GM21786 (cell line): ENCODE measurements at regions not wholly inside any gene's neighbourhood (a gene's known extent, or its start where the extent isn't known, plus 50 kb on each side); places are given as distances from the start of the nearest gene placed in this dataset.
"Not testable (repeated sequence)": the region's sequence is repeated elsewhere in the genome, so short reads cannot be mapped to it uniquely, and the experiment has no call there.

Experiments used
- ATAC-seq: cut with Tn5 transposase; IDR thresholded peaks from one replicate; pipeline ENCODE4 v1.9.1; 2021; ENCODE audit not compliant: unreplicated experiment

DNA sequence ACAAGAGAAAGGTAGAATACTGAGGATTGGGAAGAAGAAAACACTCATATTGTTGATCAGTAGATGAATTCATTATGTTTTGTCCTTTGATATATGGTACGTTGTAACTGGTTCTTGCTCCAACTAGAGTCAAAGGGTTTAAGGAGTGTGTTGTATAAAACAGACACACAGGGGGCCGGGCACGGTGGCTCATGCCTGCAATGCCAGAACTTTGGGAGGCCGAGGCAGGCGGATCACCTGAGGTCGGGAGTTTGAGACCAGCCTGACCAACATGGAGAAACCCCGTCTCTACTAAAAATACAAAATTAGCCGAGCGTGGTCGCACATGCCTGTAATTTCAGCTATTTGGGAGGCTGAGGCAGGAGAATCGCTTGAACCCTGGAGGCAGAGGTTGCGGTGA, 1624.0 kb upstream of the AGA start:
- not testable (repeated sequence) for ATAC-seq

DNA sequence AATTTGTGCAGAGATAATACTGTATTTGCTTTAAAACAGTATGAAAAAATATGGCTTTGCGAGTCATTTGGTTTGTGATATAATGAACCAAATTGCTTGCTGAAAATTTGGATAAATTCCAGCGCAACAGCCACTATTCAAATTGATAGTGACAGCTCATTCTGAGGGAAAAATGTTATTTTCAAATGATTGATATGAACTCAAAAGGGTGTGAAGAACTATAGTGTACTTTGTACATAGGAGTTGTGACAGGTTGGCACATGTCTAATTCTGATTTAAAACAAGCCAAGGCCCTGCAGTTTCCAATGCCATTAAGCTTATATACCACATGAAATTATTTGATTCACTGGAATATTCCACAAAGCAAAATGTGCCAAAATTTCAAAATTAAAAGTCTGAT, 1628.9 kb upstream of the AGA start:
- no peak for ATAC-seq

DNA sequence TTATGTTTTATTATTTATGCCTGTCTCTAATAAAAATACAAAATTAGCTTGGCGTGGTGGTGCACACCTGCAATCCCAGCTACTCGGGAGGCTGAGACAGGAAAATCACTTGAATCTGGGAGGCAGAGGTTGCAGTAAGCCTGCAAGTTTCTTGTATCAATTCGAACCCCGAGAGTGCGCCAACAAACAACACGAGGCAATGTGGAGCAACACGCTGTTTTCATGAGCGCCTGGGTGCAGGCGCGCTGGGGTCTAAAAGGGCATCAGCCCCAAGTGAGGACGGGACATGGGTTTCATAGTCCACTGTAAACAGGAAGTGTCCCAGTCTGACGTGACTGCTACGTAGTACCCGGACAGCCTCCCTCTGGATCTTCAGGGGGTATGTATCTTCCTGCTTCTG, 1634.6 kb upstream of the AGA start:
- no peak for ATAC-seq

DNA sequence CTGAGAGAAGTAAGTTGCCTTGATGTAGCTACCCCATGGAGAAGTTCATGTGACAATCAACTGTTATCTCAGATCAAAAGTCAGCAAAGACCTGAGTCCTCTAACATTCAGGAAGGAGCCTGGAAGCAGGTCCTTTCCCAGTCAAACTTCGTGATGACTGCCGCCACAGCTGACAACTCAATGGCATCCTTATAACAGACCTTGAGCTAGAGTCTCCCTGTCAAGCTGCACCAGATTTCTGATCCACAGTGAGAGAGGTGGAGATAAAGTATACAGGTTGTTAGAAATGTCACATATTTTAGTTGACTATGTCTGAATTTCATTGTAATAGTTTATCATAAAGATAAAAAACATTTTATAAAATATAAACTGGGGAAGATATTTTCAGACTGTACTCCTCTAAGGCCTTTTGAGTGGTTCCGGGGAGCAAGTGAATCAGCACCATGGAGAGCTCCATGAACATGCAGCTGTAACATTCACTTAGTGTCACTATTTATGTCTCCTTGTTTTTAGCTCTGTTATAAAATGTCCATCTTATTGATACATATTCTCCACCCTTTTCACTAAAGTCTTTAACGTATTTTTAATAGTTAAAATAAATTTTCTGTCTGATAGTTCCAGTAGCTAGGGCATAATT, 1653.5 kb upstream of the AGA start:
- no peak for ATAC-seq

DNA sequence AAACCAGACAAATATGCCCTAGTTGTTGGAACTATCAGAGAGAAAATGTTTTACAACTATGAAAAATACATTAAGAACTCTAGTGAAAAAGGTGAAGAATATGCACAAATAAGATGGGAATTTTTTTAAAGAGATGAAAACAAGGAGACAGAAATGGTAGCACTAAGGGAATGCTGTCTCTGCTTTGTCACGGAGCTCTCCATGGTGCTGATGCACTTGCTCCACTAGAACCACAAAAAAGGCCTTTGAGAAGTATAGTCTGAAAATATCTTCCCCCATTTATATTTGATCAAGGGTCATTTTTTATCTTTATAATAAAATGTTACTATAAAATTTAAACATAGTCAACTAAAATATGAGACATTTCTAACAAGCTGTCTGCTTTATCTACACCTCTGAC, 1655.5 kb upstream of the AGA start:
- no peak for ATAC-seq

DNA sequence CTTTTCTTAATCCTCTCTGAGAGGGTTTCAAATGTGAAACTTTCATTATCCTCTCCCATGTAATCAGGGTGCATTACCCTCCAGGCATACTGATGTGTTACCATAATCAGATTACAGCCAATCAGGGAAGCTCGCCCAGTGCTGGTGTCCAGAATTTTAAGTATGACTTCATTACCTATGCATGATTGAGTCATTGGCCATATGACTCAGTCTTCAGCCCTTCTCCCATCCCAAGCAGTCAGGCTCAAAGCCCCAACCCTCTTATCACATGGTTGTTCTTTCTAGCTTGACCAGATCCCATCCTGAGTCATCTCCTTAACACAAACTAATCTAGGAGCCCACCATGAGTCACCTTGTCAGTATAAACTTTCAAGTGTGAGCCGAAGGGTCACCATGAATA, 1668.1 kb upstream of the AGA start:
- no peak for ATAC-seq

DNA sequence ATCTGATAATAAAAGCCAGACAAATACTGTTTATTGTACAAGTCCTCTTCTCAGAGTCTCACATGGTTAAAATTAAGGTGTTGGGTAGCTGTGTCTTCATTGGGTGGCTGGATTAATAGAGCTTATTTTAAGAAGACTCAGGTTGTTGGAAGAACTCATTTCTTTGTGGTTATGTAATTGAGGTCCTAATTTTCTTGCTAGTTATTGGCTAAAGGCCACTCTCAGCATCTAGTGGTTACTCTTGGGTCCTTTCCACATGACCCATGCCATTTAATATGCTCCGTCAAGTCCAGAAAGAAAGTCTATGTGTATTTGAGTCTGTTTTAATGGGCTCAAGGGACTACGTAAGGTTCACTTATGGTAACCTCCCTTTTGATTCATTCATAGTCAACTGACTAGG, 1668.6 kb upstream of the AGA start:
- ATAC-seq = no peak

DNA sequence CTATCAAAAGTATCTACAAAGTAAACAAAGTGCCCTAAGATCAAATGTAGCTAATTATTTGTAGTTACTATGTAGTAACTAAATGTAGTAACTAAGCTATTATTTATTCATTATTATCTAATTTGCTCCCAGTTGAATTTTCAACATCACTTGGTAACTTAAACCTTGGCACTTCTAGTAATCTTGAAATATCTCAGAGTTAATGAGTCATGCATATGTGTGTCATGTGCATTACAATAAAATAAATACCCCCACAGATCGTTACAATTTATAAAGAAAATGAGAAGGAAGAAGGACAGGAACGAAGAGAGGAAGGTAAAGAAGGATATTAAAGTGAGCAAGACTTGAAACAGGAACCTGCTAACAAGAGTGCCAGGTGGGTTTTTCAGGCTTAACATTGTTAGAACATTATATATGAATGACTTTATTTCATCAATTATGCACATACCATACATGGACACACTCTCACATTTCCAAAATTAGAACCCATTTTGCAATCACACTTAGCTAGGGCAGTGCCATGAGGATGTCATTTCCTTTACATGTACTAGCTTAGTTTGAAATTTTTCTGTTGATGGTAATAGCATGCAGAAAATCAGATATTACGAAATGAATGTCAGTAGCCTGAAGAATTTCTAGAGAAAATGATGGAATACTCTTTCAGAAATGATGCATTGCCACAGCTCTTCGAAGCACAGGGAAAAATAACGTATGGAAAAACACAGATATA, 1670.4 kb upstream of the AGA start:
- no peak for ATAC-seq

DNA sequence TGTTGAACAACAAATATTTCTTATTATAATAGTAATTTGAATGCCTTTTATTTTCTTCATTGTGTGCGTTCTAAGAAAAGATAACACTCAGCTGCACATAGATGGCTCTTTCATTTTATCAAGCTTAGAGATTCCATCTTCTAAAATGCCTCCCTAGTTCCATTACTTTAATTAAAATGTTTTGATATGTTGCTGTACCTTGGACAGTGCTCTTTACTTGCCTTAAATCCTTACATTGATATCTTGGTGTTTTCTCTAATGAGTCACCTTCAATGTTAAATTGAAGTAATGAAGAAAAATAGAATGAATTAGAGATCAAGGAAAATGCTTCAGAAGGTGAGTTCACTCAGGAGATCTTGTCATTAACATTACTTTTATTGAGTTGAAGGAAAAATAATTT, 1672.4 kb upstream of the AGA start:
- no peak for ATAC-seq

DNA sequence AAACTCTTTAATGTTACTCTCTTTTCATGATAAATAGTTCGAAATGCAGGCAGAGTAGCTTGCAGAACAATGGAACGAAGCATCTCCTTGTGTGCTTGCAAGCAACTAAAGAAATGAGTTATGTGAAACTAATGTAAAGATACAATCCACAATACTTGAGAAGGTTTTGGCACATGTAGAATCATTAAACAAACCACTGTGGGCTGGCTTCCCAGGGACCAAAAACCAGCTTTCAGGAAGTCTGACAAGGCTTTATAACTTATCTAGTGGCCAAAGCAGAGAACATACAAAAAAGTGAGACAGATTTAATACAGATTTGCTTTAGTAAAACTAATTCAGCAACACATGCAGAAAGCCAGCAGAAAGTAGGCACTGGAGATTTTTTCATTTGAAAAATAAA, 1673.8 kb upstream of the AGA start:
- no peak for ATAC-seq

DNA sequence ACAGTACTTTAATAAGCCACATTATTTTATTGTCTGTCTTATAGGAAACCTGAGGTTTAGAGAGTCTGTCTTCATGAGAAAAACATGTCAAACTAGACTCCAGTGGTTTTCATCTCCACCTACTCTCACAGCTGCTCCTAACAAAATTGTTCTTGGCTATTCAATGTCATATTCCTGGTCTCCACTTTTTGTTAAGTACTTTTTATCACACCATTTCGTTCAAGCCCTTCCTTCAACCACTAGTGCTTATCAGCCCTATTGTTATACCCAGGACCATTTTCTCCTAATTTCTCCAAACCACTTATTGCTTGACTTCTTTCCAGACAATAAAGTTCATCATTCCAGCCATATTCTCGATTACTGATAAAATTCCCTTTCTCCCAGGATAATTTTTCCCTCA, 1674.3 kb upstream of the AGA start:
- no peak for ATAC-seq

DNA sequence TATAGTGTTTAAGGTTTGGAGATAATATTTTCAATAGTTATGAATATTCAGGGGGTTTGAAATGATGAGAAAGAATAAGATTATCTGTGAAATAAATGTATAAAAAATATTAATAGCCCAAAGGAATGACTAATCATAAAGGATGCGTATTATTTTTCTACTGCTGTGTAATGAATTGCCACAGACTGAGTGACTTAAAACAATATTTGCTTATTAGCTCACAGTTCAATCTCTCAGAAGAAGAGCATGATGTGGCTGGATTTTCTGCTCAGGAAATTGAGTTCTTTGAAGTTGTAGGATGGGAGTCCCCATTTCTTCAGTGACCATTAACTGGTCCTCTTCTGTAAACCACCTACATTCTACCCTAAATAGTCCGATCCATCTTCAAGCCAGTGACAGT, 1680.8 kb upstream of the AGA start:
- no peak for ATAC-seq

DNA sequence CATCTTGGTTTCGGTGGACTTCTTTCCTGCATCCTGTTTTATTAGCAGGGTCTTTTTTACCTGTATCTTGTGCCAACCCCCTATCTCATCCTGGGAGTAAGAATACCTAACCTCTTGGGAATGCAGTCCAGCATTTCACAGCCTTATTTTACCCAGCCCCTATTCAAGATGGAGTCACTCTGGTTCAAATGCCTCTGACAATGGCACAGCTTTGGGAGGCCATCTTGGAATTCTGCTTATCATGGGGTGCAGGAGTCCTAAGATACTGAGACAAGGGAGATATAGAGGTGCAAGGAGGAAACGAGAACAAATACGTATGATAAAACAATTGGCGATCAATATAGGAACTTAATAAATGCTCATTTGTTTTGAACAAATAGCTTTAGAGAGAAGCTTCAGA, 1682.2 kb upstream of the AGA start:
- no peak for ATAC-seq

DNA sequence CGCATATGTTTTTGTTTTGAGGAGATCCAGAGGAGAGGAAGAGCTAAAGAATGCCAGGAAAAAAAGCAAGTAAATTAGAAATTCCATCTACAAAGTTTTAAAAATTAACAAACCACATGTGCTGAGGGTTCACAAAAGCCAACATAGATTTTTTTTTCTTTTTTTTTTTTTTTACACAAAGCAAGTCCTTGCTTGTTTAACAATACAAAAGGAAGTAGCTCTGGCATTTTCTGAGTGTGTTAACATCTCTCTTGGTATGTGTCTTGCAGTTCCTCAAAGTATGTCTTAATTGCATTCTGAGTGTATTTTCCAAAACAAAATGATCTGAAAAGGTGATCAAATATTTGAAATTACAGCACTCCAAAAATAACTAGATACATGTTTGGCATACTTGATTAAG, 1682.7 kb upstream of the AGA start:
- no peak for ATAC-seq

DNA sequence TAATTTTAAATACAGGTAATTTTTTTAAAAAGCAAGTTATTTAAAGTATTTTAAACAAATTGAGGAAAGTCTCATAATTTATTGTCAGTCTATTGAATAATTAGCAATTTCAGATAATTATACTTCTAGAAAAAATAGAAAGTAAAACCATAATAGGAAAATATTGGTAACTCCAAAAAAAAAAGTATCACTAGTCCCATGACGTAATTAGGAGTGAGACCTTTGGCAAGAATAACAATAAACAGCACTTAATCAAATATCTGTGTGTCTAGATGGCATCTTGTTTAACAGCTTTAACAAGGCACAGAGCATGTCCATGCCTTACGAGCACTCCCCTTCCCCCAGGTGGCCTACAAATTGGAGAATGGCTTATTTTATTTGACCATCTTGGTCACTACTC, 1683.6 kb upstream of the AGA start:
- ATAC-seq = no peak

DNA sequence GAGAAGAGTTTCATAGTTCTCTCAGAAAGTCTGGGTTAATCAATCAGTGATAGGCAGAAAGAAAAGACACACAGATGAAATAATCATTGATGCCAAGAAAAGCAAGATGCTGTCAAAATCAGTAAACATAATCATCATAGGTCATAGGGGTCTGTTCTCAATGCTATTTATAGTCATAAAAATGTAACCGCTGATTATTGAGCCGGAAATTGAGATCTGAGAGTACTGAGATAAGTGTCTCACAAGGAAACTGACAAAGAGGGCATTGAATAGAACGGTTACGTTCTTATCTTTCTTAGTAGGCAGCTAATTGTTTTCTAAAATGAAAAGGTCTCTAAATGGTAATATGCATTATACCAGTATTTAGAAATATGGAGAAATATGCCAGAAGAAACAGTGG, 1686.1 kb upstream of the AGA start:
- no peak for ATAC-seq

DNA sequence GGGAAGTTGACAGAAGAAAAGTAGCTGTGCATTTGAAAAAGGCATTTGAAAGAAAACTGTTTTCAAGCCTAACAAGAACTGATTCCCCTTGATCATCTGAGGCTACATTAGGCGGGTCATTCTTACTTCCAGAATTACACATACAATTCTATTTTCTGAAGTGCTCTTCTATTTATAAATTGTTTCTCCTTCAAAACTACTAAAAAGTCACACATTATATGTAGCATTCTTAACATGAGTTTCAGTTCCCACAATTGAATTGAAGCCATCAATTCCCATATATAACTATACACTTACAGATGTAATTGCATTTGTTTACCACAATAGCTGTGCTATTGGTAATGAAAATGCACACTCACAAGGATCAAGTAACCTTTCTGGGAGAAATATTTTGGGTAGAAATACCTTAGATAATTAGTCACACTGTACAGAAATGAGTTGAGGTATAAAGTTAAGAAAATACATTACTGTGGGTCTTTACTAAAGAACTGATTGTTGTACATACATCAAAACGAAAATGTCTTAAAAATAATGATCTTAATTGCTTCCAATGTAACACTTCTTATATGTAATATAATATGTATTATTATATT, 1688.0 kb upstream of the AGA start:
- no peak for ATAC-seq

DNA sequence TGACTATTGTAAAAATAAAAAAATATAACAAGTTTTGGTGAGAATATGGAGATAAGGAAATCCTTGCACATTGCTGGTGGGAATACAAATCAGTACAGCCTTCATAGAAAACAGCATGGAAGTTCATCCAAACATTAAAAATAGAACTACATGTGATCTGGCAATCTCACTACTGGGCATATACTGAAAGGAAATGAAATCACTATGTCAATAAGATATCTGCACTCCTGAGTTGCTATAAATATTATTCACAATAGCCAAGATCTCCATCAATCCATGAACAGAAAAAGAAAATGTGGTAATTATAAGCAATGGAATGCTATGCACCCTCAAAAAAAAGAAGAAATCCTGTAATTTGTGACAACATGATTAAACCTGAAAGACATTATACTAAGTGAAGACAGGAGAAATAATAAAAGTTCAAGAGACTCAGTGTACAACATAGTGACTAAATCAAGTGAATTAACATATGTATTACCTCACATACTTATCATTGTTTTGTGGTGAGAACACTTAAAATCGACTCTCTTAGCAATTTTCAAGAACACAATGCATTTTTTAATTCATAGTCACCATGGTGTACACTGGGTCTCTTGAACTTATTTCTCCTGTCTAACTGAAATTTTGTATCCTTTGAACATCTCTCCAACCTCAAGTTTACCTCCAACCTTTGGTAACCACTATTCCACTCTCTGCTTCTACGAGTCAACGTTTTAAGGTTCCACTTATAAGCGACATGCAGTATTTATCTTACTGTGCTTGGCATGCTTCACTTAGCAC, 1703.7 kb upstream of the AGA start:
- no peak for ATAC-seq

DNA sequence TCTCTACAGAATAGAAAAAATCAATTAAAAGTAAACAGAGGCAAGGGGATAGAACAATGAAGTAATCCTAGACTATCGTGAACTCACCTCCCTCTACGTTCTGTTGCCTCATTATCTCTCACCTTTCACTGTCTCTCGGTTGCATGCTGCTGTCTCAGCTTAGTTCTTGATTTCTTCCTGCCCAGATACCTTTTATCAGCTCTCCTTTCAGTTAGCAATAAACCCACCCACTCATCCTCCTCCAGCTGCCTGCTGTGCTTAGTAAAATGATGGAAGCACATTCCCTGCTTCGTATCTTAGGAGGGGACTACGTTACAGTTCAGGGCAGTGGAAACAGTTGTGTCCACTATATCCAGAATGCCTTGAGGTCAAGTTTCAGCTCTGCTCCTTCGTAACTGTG, 1709.5 kb upstream of the AGA start:
- no peak for ATAC-seq

DNA sequence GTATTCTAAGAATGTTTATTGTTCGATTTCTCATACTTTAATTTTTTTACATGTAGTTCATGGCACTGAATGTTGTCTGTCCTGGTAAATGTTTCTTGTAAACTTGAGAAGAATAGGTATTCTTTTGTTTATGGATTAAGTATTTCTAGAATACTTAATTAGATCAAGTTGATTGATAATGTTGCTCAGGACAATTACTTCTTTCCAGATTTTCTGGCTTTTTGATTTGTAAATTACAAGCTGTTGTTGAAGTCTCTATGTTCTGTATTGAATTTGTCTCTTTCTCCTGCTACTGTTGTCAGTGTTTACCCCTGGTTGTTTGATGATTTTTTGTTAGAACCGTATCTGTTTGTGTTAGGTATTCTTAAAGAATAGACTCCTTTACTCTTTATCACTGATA, 1720.9 kb upstream of the AGA start:
- ATAC-seq = no peak

DNA sequence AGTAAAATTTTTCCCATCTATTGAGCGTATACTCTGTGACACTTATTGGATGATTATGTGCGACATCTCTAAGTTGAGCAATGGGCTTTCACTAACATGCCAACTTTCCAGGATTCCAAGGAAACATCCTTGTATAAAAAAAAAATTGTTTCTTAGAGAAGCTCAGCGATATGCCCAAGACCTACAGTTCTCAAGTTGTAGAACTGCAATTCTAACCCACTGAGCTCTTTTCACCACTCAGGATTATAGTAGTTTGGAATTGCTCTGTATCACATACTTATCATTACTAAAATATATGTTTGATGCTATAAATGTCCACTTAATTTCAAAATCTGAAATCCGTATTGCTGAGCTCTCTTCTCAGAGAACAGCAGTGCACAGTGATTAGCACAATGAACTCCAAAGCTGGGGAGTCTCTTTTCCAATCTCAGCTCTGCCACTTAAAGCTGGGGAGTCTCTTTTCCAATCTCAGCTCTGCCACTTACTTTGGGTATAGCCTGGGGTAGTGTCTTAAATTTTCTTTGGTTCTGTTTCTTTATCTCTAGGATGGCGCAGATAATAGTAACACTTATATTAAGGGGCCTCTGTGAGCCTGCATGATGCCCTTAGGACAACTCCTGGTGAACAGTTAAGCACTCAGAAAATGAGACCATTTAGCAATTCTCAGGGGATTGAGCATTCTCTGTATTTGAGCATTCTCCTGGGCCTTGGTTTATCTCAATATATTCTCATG, 1722.2 kb upstream of the AGA start:
- ATAC-seq = no peak
